Activated CD8-positive, alpha-beta memory T cell treated with anti-CD3 and anti-CD28 coated beads for 24 hours (primary cell): ENCODE measurements at regions not wholly inside any gene's neighbourhood (a gene's known extent, or its start where the extent isn't known, plus 50 kb on each side); places are given as distances from the start of the nearest gene placed in this dataset.
"Not testable (repeated sequence)": the region's sequence is repeated elsewhere in the genome, so short reads cannot be mapped to it uniquely, and the experiment has no call there.

Source experiments
- DNase-seq: peaks from one replicate; pipeline ENCODE4 v3.0.0-alpha.2; 2020

GRCh38 chr14:21941885-21942284 lies 268.3 kb upstream of the OR4E1 start:
- DNase-seq: no peak

DNA sequence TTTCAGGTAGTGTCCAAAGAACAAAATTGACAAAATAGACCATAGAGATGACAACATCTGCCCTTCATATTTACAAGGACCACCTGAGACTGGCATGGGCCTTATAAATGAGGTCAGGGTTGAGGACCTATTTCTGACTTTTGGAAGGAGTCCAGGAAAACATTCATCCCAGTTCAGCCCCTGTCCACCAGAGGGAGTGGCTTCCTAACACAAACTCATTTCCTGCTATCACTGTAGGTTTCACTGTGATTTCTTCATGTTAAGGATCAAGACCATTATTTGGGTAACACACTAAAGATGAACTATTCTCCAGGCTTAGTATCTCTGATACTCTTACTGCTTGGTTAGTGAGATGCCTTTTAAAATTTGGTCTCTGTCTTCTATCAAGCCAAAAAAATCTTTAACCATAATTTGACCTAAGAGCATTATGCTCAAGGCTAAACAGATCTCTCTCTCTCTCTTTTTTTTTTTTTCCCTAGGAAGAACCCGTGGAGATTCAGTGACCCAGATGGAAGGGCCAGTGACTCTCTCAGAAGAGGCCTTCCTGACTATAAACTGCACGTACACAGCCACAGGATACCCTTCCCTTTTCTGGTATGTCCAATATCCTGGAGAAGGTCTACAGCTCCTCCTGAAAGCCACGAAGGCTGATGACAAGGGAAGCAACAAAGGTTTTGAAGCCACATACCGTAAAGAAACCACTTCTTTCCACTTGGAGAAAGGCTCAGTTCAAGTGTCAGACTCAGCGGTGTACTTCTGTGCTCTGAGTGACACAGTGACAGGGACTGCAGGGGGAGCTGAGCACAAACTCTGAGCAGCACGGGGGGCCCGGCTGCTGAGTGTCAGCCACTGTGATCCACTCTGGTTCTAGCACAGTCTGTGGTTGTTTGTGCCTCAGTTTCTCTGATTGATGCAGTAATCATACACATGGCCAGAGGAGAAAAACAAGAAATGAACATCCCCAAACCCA lies 267.6 kb upstream of the OR4E1 start:
- no peak for DNase-seq

DNA sequence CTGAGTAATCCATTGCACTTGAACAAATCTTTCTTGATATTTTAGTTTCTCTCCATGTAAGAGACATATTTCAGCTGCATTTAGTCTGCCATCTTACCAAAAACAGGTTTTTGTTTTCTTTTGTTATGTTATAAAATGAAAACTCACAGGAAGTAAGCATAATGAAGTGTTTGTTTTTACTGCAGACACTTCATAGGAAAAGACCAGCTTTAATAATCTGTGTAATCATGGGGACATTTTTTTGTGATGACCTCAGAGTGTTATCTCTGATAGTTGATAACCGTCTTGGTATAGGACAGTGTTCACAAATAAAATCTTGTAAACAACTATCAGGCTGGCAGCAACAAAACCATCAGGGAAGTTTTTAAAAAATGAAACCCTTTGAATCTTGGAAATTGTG lies 266.2 kb upstream of the OR4E1 start:
- DNase-seq: no peak

- DNase-seq: no peak
Observed at GRCh38 chr14:21937996-21938395, 264.4 kb upstream of the OR4E1 start.

DNA sequence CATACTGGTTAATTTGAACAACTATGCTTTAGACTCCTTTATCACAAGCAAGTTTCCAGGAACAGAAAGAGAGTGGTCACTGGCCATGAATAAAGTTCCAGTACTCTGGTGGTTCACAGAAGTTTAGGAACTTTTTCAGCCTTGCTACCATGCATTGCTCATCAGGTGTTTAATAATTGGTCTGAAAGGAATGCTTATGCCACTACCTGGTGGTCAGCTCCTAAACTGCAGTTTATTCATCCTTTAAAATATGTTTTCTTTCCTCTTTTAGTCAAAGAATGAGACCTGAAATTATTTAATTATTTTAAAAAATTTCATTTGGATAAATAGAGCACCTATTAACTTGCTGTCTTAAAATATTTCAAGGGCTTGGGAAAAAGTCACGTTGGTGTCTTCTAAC lies 260.1 kb upstream of the OR4E1 start:
- no peak for DNase-seq

DNA sequence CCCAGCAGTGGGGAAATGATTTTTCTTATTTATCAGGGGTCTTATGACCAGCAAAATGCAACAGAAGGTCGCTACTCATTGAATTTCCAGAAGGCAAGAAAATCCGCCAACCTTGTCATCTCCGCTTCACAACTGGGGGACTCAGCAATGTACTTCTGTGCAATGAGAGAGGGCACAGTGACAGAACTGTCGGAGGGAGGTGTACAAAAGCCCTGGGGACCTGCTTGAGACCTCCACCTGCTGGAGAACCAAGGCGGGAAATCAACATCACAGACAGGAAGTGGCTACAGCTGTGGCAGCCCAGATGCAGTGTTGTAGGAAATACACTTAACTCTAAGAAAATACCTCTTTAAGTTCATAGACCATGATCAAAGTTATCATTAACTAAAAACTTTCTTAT lies 250.9 kb upstream of the OR4E1 start:
- DNase-seq: peak; percentile 71

GRCh38 chr14:21923820-21924219 lies 250.2 kb upstream of the OR4E1 start:
- no peak for DNase-seq

- DNase-seq: no peak
Observed at GRCh38 chr14:21921453-21921852, 247.8 kb upstream of the OR4E1 start.

DNA sequence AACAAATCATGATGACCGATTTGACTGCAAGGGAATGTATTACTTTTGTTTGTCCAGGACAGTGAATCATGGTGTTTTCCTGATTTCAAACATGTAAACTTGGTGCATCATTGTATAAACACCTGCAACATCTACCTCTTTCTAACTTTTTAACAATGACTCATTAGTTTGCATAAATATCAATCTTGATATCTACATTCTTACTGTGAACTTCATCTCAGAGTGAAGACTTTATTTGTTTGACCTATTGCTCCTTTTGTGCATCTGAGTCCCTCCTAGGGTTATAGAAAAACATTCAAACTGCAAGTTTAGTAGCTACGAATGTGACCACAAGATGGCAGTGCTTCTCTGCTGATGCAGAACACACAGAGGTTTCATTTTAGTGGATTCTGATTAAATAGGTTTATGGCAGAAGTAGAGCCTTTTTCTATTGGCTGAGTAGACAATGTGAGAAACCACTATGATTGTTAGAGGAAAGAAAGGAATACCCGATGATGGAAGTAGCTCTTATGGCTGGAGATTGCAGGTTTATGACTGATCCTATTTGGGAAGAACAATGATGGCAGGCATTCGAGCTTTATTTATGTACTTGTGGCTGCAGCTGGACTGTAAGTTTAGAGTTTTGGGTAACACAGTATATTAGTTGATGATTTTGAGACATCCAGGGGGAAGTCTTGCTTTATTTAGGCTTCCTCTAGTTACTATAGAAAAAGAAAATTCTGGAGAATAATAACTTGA lies 244.2 kb upstream of the OR4E1 start:
- peak; percentile 59 for DNase-seq

- no peak for DNase-seq
Observed at GRCh38 chr14:21915826-21916225, 242.2 kb upstream of the OR4E1 start.

DNA sequence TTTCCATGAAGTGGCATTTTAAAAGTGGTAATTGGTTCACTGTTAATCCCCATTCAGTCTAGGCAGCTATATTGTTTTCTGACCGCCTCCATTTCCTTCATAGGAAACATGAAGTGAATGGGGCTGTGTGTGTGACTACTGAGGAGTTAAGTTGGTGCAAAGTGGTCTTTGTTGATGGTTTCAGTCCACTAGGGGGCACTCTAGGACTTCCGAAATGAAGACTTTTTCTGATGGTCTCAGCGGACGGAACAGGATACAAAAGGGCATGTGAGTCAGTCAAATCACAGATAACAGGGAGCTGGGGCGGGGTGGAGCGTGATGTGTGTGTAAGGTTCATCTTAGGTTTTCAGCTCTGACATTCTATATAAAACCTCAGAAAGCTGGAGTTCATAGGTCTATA lies 240.1 kb upstream of the OR4E1 start:
- peak; percentile 77 for DNase-seq

DNA sequence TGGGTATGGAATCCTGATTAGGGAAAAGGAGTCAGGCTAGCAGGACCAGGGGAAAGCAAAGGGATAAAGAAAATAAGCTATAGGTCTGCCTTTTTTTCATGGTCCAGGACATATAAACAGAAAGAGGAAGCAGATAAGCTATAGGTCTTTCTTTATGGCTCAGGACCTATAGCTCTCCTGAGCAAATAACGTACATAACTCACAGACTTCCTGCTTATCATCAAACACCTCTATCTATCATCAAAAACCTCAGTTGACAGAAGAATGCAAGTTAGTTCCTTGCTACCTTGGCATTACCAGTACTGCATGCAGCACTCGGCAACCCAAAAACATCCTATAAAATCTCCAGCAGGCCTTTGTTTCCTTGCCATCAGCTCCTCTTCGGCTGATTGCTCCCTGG lies 238.7 kb upstream of the OR4E1 start:
- DNase-seq: no peak

- DNase-seq: no peak
Observed at GRCh38 chr14:21911877-21912276, 238.3 kb upstream of the OR4E1 start.

DNA sequence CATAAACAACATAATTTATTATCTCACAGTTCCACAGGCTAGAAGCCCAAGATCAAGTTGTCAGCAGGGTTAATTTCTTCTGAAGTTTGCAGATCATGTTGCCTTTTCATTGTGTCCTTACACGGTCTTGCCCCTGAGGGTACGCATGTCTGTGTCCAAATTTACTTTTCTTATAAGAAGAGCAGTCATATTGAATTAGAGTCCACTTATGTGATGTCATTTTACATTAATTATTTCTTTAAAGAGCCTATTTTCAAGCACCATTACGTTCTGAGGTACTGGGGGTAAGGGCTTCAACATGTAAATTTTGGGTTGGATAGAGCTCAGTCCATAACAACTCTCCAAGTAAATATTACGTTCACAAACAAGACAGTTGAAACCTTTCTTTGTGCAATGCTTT lies 236.6 kb upstream of the OR4E1 start:
- no peak for DNase-seq

GRCh38 chr14:21902561-21903181 lies 229.1 kb upstream of the OR4E1 start:
- DNase-seq: no peak

DNA sequence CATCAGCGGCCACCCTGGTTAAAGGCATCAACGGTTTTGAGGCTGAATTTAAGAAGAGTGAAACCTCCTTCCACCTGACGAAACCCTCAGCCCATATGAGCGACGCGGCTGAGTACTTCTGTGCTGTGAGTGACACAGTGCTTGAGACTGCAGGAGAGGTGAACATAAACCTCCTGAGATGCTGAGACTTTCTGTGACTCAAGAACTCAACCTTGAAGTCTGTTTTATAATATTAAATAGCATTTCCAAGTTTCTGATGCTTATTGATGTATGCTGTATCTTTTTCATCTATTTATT lies 221.2 kb upstream of the OR4E1 start:
- DNase-seq: not testable (repeated sequence)

- peak; percentile 67 for DNase-seq
Observed at GRCh38 chr14:21894003-21894897, 220.6 kb upstream of the OR4E1 start.

GRCh38 chr14:21891921-21892320 lies 218.3 kb upstream of the OR4E1 start:
- no peak for DNase-seq

DNA sequence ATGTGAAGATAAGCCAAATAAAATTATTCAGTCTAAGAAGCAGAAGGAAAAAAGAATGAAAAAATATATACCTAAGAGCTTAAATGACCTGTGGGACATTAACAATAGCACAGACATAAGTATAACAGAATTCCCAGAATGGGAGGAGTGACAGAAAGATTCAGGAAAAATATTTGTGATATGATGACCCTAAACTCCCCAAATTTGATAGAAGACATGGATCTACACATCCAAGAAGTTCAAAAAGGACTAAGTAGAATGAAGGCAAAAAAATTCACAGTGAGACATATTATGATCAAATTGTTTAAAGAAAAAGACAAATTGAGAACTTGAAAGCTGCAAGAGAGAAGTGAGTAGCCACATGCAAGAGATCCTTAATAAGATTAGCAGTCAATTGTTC lies 211.4 kb upstream of the OR4E1 start:
- no peak for DNase-seq

- no peak for DNase-seq
Observed at GRCh38 chr14:21882226-21882625, 208.6 kb upstream of the OR4E1 start.

- no peak for DNase-seq
Observed at GRCh38 chr14:21880918-21881317, 207.3 kb upstream of the OR4E1 start.

GRCh38 chr14:21875791-21876190 lies 202.2 kb upstream of the OR4E1 start:
- DNase-seq: no peak

GRCh38 chr14:21874946-21875345 lies 201.3 kb upstream of the OR4E1 start:
- no peak for DNase-seq
